ENCODE measurements at regions not wholly inside any gene's neighbourhood (a gene's known extent, or its start where the extent isn't known, plus 50 kb on each side); places are given as distances from the start of the nearest gene placed in this dataset.

DNA sequence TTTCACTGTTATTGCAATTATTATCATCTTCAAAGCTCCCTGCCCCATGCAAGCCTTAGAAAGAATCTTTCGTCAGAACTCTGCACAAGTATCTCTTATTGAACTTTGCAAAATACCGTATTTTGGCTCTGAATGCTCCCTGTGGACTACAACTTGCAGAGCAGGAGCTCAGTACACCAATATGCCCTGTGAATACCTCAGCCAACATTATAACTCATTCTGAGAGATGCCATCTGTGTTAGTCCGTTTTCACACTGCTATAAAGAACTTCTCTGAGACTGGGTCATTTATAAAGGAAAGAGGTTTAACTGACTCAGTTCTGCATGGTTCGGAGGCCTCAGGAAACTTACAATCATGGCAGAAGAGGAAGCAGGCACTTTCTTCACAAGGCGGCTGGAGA, 87.2 kb upstream of the XYLT1 start:
- TF ChIP-seq POLR2AphosphoS5 (IDR thresholded peaks at IDR 0.05; ENCODE audit: borderline replicate concordance, low read depth, low read length) (no peak), EZH2 (IDR thresholded peaks at IDR 0.05) (no peak)

Data from SK-N-MC (cell line).